ENCODE measurements at regions not wholly inside any gene's neighbourhood (a gene's known extent, or its start where the extent isn't known, plus 50 kb on each side); places are given as distances from the start of the nearest gene placed in this dataset.
"Not testable (repeated sequence)": the region's sequence is repeated elsewhere in the genome, so short reads cannot be mapped to it uniquely, and the experiment has no call there.

- not testable (repeated sequence) for H3K27me3 ChIP-seq (ENCODE audit: control insufficient read depth, insufficient read depth, low read length); H3K9ac ChIP-seq (ENCODE audit: low read length); H3K36me3 ChIP-seq (ENCODE audit: control insufficient read depth, insufficient read depth, low read length); H3K4me1 ChIP-seq (ENCODE audit: control insufficient read depth, insufficient read depth, low read length); H3K4me3 ChIP-seq (ENCODE audit: low read depth, low read length); H3K27ac ChIP-seq (ENCODE audit: low read depth, low read length)
- peaks cover 26% of the 10 kb centered on the region for H3K9me3 ChIP-seq (ENCODE audit: control insufficient read depth, insufficient read depth, low read depth, low read length)
Measured at GRCh38 chrX:95549552-95549951, 1135.1 kb upstream of the DIAPH2 start.

GRCh38 chrX:95585321-95585720, 1099.3 kb upstream of the DIAPH2 start:
- no peak overlapping the region for H3K27ac ChIP-seq (ENCODE audit: low read depth, low read length)

GRCh38 chrX:95612350-95612749, 1072.3 kb upstream of the DIAPH2 start:
- no peak overlapping the region for H3K27ac ChIP-seq (ENCODE audit: low read depth, low read length)
- H3K9ac ChIP-seq (ENCODE audit: low read length) = no peak overlapping the region
- H3K4me1 ChIP-seq (ENCODE audit: control insufficient read depth, insufficient read depth, low read length) = no peaks in the 10 kb centered on the region
- no peaks in the 10 kb centered on the region for H3K36me3 ChIP-seq (ENCODE audit: control insufficient read depth, insufficient read depth, low read length)
- H3K9me3 ChIP-seq (ENCODE audit: control insufficient read depth, insufficient read depth, low read depth, low read length) = no peaks in the 10 kb centered on the region
- no peaks in the 10 kb centered on the region for H3K27me3 ChIP-seq (ENCODE audit: control insufficient read depth, insufficient read depth, low read length)
- H3K4me3 ChIP-seq (ENCODE audit: low read depth, low read length) = no peak overlapping the region

More at GRCh38 chrX:95585321-95585720, 1099.3 kb upstream of the DIAPH2 start:
- no peaks in the 10 kb centered on the region for H3K36me3 ChIP-seq (ENCODE audit: control insufficient read depth, insufficient read depth, low read length)
- H3K9ac ChIP-seq (ENCODE audit: low read length) = no peak overlapping the region
- no peaks in the 10 kb centered on the region for H3K27me3 ChIP-seq (ENCODE audit: control insufficient read depth, insufficient read depth, low read length)
- H3K4me3 ChIP-seq (ENCODE audit: low read depth, low read length) = no peak overlapping the region
- H3K9me3 ChIP-seq (ENCODE audit: control insufficient read depth, insufficient read depth, low read depth, low read length) = no peaks in the 10 kb centered on the region
- peaks cover 3% of the 10 kb centered on the region; the same call in 1 of the 2 replicates for H3K4me1 ChIP-seq (ENCODE audit: control insufficient read depth, insufficient read depth, low read length)

GRCh38 chrX:95622200-95622599, 1062.4 kb upstream of the DIAPH2 start:
- peaks cover 3% of the 10 kb centered on the region; the same call in 1 of the 2 replicates for H3K9me3 ChIP-seq (ENCODE audit: control insufficient read depth, insufficient read depth, low read depth, low read length)
- H3K27ac ChIP-seq (ENCODE audit: low read depth, low read length) = no peak overlapping the region
- H3K9ac ChIP-seq (ENCODE audit: low read length) = no peak overlapping the region
- no peaks in the 10 kb centered on the region for H3K4me1 ChIP-seq (ENCODE audit: control insufficient read depth, insufficient read depth, low read length)
- H3K27me3 ChIP-seq (ENCODE audit: control insufficient read depth, insufficient read depth, low read length) = no peaks in the 10 kb centered on the region
- H3K36me3 ChIP-seq (ENCODE audit: control insufficient read depth, insufficient read depth, low read length) = no peaks in the 10 kb centered on the region
- no peak overlapping the region for H3K4me3 ChIP-seq (ENCODE audit: low read depth, low read length)

DNA sequence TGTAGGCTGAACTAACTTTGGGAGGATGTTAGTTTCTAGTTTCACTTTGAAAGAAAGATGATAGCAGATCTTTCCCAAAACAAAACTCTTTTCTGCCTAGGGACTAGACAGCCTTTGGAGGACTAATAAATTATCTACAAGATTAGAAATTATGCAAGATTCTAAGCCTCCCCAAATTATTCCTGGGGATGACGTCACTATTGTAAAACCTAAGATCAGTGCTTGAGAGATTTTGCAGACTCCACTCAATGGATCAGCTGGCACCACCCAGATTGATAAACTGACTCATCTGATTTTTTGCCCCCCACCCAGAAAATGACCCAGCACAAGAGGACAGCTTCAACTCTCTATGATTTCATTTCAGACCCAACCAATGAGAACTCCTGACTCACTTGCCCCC, 1057.9 kb upstream of the DIAPH2 start:
- Histone ChIP-seq H3K9ac (ENCODE audit: low read length) (no peak overlapping the region), H3K36me3 (ENCODE audit: control insufficient read depth, insufficient read depth, low read length) (no peaks in the 10 kb centered on the region; the same call in 1 of the 2 replicates), H3K27me3 (ENCODE audit: control insufficient read depth, insufficient read depth, low read length) (no peaks in the 10 kb centered on the region)

GRCh38 chrX:95628796-95629195, 1055.8 kb upstream of the DIAPH2 start:
- H3K27ac ChIP-seq (ENCODE audit: low read depth, low read length) = no peak overlapping the region
- no peaks in the 10 kb centered on the region for H3K4me1 ChIP-seq (ENCODE audit: control insufficient read depth, insufficient read depth, low read length)
- H3K36me3 ChIP-seq (ENCODE audit: control insufficient read depth, insufficient read depth, low read length) = no peaks in the 10 kb centered on the region; the same call in 1 of the 2 replicates
- no peak overlapping the region for H3K4me3 ChIP-seq (ENCODE audit: low read depth, low read length)
- no peak overlapping the region for H3K9ac ChIP-seq (ENCODE audit: low read length)
- peaks cover 35% of the 10 kb centered on the region for H3K9me3 ChIP-seq (ENCODE audit: control insufficient read depth, insufficient read depth, low read depth, low read length)
- H3K27me3 ChIP-seq (ENCODE audit: control insufficient read depth, insufficient read depth, low read length) = no peaks in the 10 kb centered on the region

More for the DNA sequence above, 1057.9 kb upstream of the DIAPH2 start:
- Histone ChIP-seq H3K27ac (ENCODE audit: low read depth, low read length) (no peak overlapping the region), H3K4me1 (ENCODE audit: control insufficient read depth, insufficient read depth, low read length) (no peaks in the 10 kb centered on the region), H3K4me3 (ENCODE audit: low read depth, low read length) (no peak overlapping the region), H3K9me3 (ENCODE audit: control insufficient read depth, insufficient read depth, low read depth, low read length) (peaks cover 26% of the 10 kb centered on the region)

GRCh38 chrX:95629737-95630136, 1054.9 kb upstream of the DIAPH2 start:
- H3K9me3 ChIP-seq (ENCODE audit: control insufficient read depth, insufficient read depth, low read depth, low read length) = peaks cover 35% of the 10 kb centered on the region
- H3K4me1 ChIP-seq (ENCODE audit: control insufficient read depth, insufficient read depth, low read length) = no peaks in the 10 kb centered on the region
- H3K9ac ChIP-seq (ENCODE audit: low read length) = no peak overlapping the region
- no peaks in the 10 kb centered on the region for H3K27me3 ChIP-seq (ENCODE audit: control insufficient read depth, insufficient read depth, low read length)
- no peaks in the 10 kb centered on the region; the same call in 1 of the 2 replicates for H3K36me3 ChIP-seq (ENCODE audit: control insufficient read depth, insufficient read depth, low read length)
- no peak overlapping the region for H3K27ac ChIP-seq (ENCODE audit: low read depth, low read length)
- no peak overlapping the region for H3K4me3 ChIP-seq (ENCODE audit: low read depth, low read length)

DNA sequence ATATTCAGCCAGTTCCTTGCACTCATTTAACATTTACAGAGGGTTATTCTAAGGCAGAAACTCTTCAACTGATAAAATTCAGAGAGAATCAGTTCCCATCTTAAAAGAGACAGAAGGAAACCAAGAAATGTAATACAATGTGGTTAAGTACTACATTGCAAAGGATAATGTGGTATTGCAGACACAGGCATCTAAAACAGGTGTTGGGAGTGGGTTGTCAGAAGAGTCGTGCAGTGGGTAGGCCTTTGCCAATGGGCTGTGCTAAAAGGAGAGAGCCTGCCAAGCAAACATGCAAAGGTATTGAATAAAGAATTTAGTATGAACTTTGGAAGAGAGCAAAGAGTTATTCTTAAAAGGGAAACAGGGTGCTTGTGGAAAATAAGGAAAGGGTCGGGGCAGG, 1044.4 kb upstream of the DIAPH2 start:
- H3K27me3 ChIP-seq (ENCODE audit: control insufficient read depth, insufficient read depth, low read length) = peaks cover 3% of the 10 kb centered on the region; the same call in 1 of the 2 replicates

DNA sequence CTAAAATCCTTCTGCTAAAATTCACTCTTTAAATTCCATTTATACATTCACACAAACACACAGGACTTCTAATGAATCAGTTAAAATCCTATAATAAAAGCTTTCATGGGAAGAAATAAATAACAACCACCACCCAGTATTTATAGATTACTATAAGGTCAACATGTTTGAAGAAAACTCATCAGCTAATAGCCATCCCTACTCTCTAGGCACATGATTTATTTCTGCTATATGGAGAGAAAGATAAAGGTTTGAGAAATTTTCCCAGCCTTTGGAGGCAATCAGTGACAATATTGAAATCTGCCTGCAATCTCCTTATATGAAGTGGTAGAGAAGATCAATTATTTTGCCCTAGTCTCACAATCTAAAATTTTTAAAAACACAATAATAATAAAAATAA, 1038.9 kb upstream of the DIAPH2 start:
- H3K27ac ChIP-seq (ENCODE audit: low read depth, low read length) = no peak overlapping the region
- no peak overlapping the region for H3K4me3 ChIP-seq (ENCODE audit: low read depth, low read length)
- peaks cover 5% of the 10 kb centered on the region; the same call in 1 of the 2 replicates for H3K9me3 ChIP-seq (ENCODE audit: control insufficient read depth, insufficient read depth, low read depth, low read length)
- no peaks in the 10 kb centered on the region for H3K4me1 ChIP-seq (ENCODE audit: control insufficient read depth, insufficient read depth, low read length)
- H3K27me3 ChIP-seq (ENCODE audit: control insufficient read depth, insufficient read depth, low read length) = no peaks in the 10 kb centered on the region
- no peak overlapping the region for H3K9ac ChIP-seq (ENCODE audit: low read length)
- H3K36me3 ChIP-seq (ENCODE audit: control insufficient read depth, insufficient read depth, low read length) = no peaks in the 10 kb centered on the region

More for the DNA sequence above, 1044.4 kb upstream of the DIAPH2 start:
- Histone ChIP-seq H3K9me3 (ENCODE audit: control insufficient read depth, insufficient read depth, low read depth, low read length) (peaks cover 7% of the 10 kb centered on the region; the same call in 1 of the 2 replicates), H3K4me3 (ENCODE audit: low read depth, low read length) (no peak overlapping the region), H3K4me1 (ENCODE audit: control insufficient read depth, insufficient read depth, low read length) (no peaks in the 10 kb centered on the region), H3K27ac (ENCODE audit: low read depth, low read length) (no peak overlapping the region), H3K9ac (ENCODE audit: low read length) (no peak overlapping the region), H3K36me3 (ENCODE audit: control insufficient read depth, insufficient read depth, low read length) (no peaks in the 10 kb centered on the region)

DNA sequence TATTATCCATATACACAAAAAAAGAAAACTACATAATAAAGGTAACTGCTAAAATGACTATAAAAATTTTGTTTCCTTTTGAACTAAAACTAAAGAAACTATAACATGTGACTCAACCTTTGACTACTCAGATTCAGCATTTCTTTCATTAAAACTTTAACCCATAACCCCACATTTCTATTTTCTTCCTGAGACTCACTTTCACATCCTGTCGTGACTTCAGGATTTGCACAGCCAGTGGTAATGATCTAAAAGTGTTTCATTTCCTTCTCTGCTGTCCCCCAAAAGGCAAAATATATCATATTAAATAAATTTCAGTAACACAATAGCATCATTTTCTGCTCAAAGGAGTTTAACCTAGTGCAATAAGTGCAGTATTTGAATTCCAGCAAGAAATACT, 1022.4 kb upstream of the DIAPH2 start:
- no peak overlapping the region for H3K27ac ChIP-seq (ENCODE audit: low read depth, low read length)
- H3K9ac ChIP-seq (ENCODE audit: low read length) = no peak overlapping the region
- H3K4me3 ChIP-seq (ENCODE audit: low read depth, low read length) = no peak overlapping the region
- H3K27me3 ChIP-seq (ENCODE audit: control insufficient read depth, insufficient read depth, low read length) = no peaks in the 10 kb centered on the region
- H3K36me3 ChIP-seq (ENCODE audit: control insufficient read depth, insufficient read depth, low read length) = no peaks in the 10 kb centered on the region
- no peaks in the 10 kb centered on the region for H3K9me3 ChIP-seq (ENCODE audit: control insufficient read depth, insufficient read depth, low read depth, low read length)
- no peaks in the 10 kb centered on the region for H3K4me1 ChIP-seq (ENCODE audit: control insufficient read depth, insufficient read depth, low read length)

GRCh38 chrX:95666056-95666455, 1018.6 kb upstream of the DIAPH2 start:
- H3K36me3 ChIP-seq (ENCODE audit: control insufficient read depth, insufficient read depth, low read length) = no peaks in the 10 kb centered on the region
- H3K9me3 ChIP-seq (ENCODE audit: control insufficient read depth, insufficient read depth, low read depth, low read length) = 0 out of 2 replicates have a peak, but pooled peaks cover 2% of the 10 kb centered on the region
- no peak overlapping the region for H3K9ac ChIP-seq (ENCODE audit: low read length)
- no peaks in the 10 kb centered on the region for H3K27me3 ChIP-seq (ENCODE audit: control insufficient read depth, insufficient read depth, low read length)
- no peaks in the 10 kb centered on the region for H3K4me1 ChIP-seq (ENCODE audit: control insufficient read depth, insufficient read depth, low read length)
- H3K4me3 ChIP-seq (ENCODE audit: low read depth, low read length) = no peak overlapping the region
- H3K27ac ChIP-seq (ENCODE audit: low read depth, low read length) = no peak overlapping the region

DNA sequence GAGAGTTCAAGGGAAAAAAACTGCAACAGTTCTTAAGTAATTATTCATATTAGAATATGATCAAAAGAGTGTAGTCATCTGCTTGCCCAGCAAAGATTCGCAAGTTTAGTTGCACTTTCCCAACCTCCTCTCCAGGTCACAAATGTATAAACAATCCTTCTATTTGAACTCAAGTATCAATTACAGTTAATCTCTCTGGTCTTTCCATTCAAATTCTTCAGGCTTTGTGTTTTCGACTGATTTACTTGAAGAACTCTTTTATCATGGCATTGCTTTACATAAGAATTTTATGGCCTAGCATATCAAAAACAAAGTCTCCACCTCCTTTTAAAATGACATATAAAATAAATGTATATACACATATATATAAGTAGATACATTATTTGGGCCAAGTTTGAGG, 1009.6 kb upstream of the DIAPH2 start:
- Histone ChIP-seq H3K36me3 (ENCODE audit: control insufficient read depth, insufficient read depth, low read length) (no peaks in the 10 kb centered on the region), H3K27ac (ENCODE audit: low read depth, low read length) (no peak overlapping the region), H3K27me3 (ENCODE audit: control insufficient read depth, insufficient read depth, low read length) (no peaks in the 10 kb centered on the region; the same call in 1 of the 2 replicates), H3K4me1 (ENCODE audit: control insufficient read depth, insufficient read depth, low read length) (peaks cover 5% of the 10 kb centered on the region; the same call in 1 of the 2 replicates), H3K4me3 (ENCODE audit: low read depth, low read length) (no peak overlapping the region), H3K9ac (ENCODE audit: low read length) (no peak overlapping the region), H3K9me3 (ENCODE audit: control insufficient read depth, insufficient read depth, low read depth, low read length) (no peaks in the 10 kb centered on the region)
